GM12878 (cell line): ENCODE measurements at regions not wholly inside any gene's neighbourhood (a gene's known extent, or its start where the extent isn't known, plus 50 kb on each side); places are given as distances from the start of the nearest gene placed in this dataset.

Source experiments
- ATAC-seq: fragments of 200-7000 bp; cut with Tn5 transposase; 3 replicates; pipeline ENCODE4 v1.9.1; 2020; ENCODE audit warnings: mild to moderate bottlenecking, moderate library complexity
- BruUV-seq: library from RNA; stranded (reverse); fragments of 400-500 nt; replicated peaks from 2 replicates; lab custom pipeline; 2021; lab: Mats Ljungman, UMichigan
- CTCF ChIA-PET: fragments of 300-600 bp; sonication (Branson Sonifier 250); formaldehyde crosslinking; extraction: SDS; loops from one replicate; lab custom pipeline; 2021; ENCODE audit warnings: inconsistent platforms; lab: Yijun Ruan, JAX
- POLR2A ChIA-PET: fragments of 350-600 bp; formaldehyde crosslinking; extraction: SDS; loops from one replicate; lab custom pipeline; 2021; ENCODE audit warnings: inconsistent platforms; lab: Charles Lee
- RAD21 ChIA-PET: fragments of 300-600 bp; sonication (Branson Sonifier 250); formaldehyde crosslinking; loops from one replicate; lab custom pipeline; 2023; ENCODE audit warnings: antibody characterized with exemption; ENCODE audit not compliant: unreplicated experiment; lab: Charles Lee
- SMC1A ChIA-PET: fragments of 300-600 bp; sonication (Branson Sonifier 250); formaldehyde crosslinking; loops from one replicate; lab custom pipeline; 2023; ENCODE audit not compliant: unreplicated experiment, uncharacterized antibody; lab: Charles Lee
- DNase-seq: peaks from one replicate; pipeline ENCODE4 v3.0.0-alpha.2; 2011; ENCODE audit warnings: low read depth, low spot score
- FAIRE-seq: peaks from 3 replicates; lab custom pipeline; 2011; peaks lifted over from hg19 to GRCh38; lab: Jason Lieb, UNC
- H2AFZ ChIP-seq: 2 replicates; pipeline ENCODE4 v1.6.0; 2011; ENCODE audit warnings: low read depth, low read length, control low read depth; ENCODE audit not compliant: control insufficient read depth
- H3K27ac ChIP-seq: 2 replicates; pipeline ENCODE4 v1.5.1; 2011; ENCODE audit warnings: control low read depth; ENCODE audit not compliant: control insufficient read depth, insufficient read depth
- H3K27me3 ChIP-seq, 2 experiments: replicated peaks in 1 of 2; 2 replicates each; pipeline versions ENCODE4 v1.6.0 to v1.6.1; 2011; ENCODE audit warnings: low read length in 1 of 2; ENCODE audit not compliant: control insufficient read depth in 2 of 2, insufficient read depth in 2 of 2
- H3K36me3 ChIP-seq, 2 experiments: 2 replicates each; pipeline ENCODE4 v1.5.1; 2011; ENCODE audit warnings: low read length in 1 of 2; ENCODE audit not compliant: control insufficient read depth in 2 of 2, insufficient read depth in 2 of 2
- H3K4me1 ChIP-seq: 2 replicates; pipeline ENCODE4 v1.6.1; 2011; ENCODE audit warnings: mild to moderate bottlenecking, low read length, moderate library complexity, mixed read lengths; ENCODE audit not compliant: control insufficient read depth, insufficient read depth
- H3K4me2 ChIP-seq: 2 replicates; pipeline ENCODE4 v1.6.0; 2011; ENCODE audit warnings: control low read depth; ENCODE audit not compliant: control insufficient read depth, insufficient read depth
- H3K4me3 ChIP-seq: fragments of 200-600 bp; sonication (generic); 2 replicates; pipeline ENCODE4 v1.5.1; 2016
- H3K79me2 ChIP-seq: 2 replicates; pipeline ENCODE4 v1.6.0; 2011; ENCODE audit warnings: low read length; ENCODE audit not compliant: control insufficient read depth, insufficient read depth
- H3K9ac ChIP-seq: 2 replicates; pipeline ENCODE4 v1.8.0; 2011; ENCODE audit warnings: low read length, control low read depth, mixed read lengths; ENCODE audit not compliant: control insufficient read depth, insufficient read depth
- H3K9me3 ChIP-seq: replicated peaks from 3 replicates; pipeline ENCODE4 v1.5.1; 2011; ENCODE audit warnings: mild to moderate bottlenecking, low read length; ENCODE audit not compliant: control insufficient read depth, insufficient read depth
- H4K20me1 ChIP-seq: 2 replicates; pipeline ENCODE4 v1.6.0; 2011; ENCODE audit not compliant: control insufficient read depth, insufficient read depth
- BRCA1 ChIP-seq: IDR thresholded peaks from 2 replicates; pipeline ENCODE4 v1.6.1; 2011; ENCODE audit warnings: low read depth, low read length, improper control_type of control experiment
- EED ChIP-seq: sonication (generic); IDR thresholded peaks from 2 replicates; pipeline ENCODE4 v1.6.1; 2016; ENCODE audit warnings: antibody characterized with exemption, low read depth
- GABPA ChIP-seq: IDR thresholded peaks from 2 replicates; pipeline ENCODE4 v1.6.1; 2014; ENCODE audit warnings: antibody characterized with exemption, low read depth, mild to moderate bottlenecking, inconsistent platforms
- HSF1 ChIP-seq: fragments of 150-350 bp; IDR thresholded peaks from 2 replicates; pipeline ENCODE4 v1.6.1; 2014; ENCODE audit warnings: mild to moderate bottlenecking, low read depth, low read length
- RAD51 ChIP-seq: fragments of 450-650 bp; IDR thresholded peaks from 2 replicates; pipeline ENCODE4 v1.6.1; 2016; ENCODE audit warnings: moderate library complexity, mild to moderate bottlenecking, inconsistent platforms
- WGBS: methylation state at CpG from one replicate; pipeline ENCODE4 v1.1.6; 2016; ENCODE audit warnings: low lambda C conversion rate; ENCODE audit not compliant: insufficient replicate concordance, insufficient coverage; ENCODE audit errors: missing lambda C conversion rate; 5-methylcytosine and 5-hydroxymethylcytosine counted together
- in situ Hi-C: fragments of 300-500 bp; cut with MboI; formaldehyde crosslinking; loops from 9 replicates; pipeline ENCODE4 v1.14.3; 2018; ENCODE audit warnings: mixed read lengths
- intact Hi-C: fragments of 100-400 bp; cut with micrococcal nuclease; formaldehyde crosslinking; loops from one replicate; pipeline ENCODE4 v1.14.2; 2022; ENCODE audit not compliant: unreplicated experiment

- CTCF ChIA-PET = interaction anchor here (0.7 kb wide), 1 partner anchor 141 kb away, joined by 3 read pairs; no protein-coding TSS in a partner anchor
- WGBS = 4% methylated on average over 2 of the region's 2 CpGs
- FAIRE-seq = no peak
These were observed 431.3 kb upstream of the SMIM21 start for GRCh38 chr18:75858754-75859153.

DNA sequence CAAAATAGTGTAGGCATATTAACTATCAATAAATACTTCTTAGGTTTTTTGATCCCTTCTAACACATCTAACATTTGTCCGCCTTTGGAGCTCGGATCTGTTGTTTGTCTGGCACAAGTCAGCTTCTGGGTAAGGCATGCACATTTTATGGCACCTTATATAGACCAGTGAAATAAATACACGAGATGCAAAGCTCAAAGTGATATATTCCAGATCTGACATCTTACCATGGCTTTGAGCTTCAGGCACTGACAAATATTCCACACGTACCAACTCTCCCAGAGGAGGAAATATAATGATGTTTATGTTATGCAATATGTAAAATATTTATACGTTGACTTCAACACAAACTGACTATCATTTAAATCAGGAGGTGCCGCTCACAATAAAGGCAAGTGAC is 430.1 kb upstream of the SMIM21 start:
- WGBS = 24% methylated on average over 6 of the region's 6 CpGs
- POLR2A ChIA-PET = no interaction called here

More at GRCh38 chr18:75858754-75859153, 431.3 kb upstream of the SMIM21 start:
- RAD21 ChIA-PET = no interaction called here
- intact Hi-C loops = no loop called here
- Histone ChIP-seq H3K27me3 (no peaks in the 10 kb centered on the region), H3K4me3 (no peak overlapping the region), H3K4me2 (no peak overlapping the region), H3K4me1 (no peaks in the 10 kb centered on the region), H3K79me2 (no peaks in the 10 kb centered on the region), H3K9me3 (no peaks in the 10 kb centered on the region), H2AFZ (no peak overlapping the region), H3K27ac (no peak overlapping the region), H3K36me3 (no peaks in the 10 kb centered on the region), H3K9ac (no peak overlapping the region), H4K20me1 (no peaks in the 10 kb centered on the region)
- BruUV-seq = no TSS peak
- ATAC-seq (no peak), DNase-seq (no peak)
- no peak for TF ChIP-seq GABPA
- TF ChIP-seq BRCA1 = no peak
- in situ Hi-C loops = no loop called here
- SMC1A ChIA-PET = no interaction called here
- POLR2A ChIA-PET = no interaction called here

More for the DNA sequence above, 430.1 kb upstream of the SMIM21 start:
- CTCF ChIA-PET = no interaction called here
- DNase-seq = no peak
- no peaks in the 10 kb centered on the region for H3K36me3 ChIP-seq
- TF ChIP-seq RAD51 = no peak
- TF ChIP-seq HSF1 = no peak
- no peak for TF ChIP-seq EED
- TF ChIP-seq, all 136 proteins: peak for 0
- FAIRE-seq (no peak), ATAC-seq (no peak)
- Histone ChIP-seq H3K27me3 (no peaks in the 10 kb centered on the region), H3K4me1 (no peaks in the 10 kb centered on the region), H3K27ac (no peak overlapping the region), H2AFZ (no peak overlapping the region), H4K20me1 (no peaks in the 10 kb centered on the region), H3K9me3 (no peaks in the 10 kb centered on the region), H3K4me2 (no peak overlapping the region), H3K4me3 (no peak overlapping the region), H3K9ac (no peak overlapping the region), H3K79me2 (no peaks in the 10 kb centered on the region)
- SMC1A ChIA-PET = no interaction called here
- in situ Hi-C loops (no loop called here), intact Hi-C loops (no loop called here)
- BruUV-seq = no TSS peak
- RAD21 ChIA-PET = no interaction called here
